GM18909 (cell line): ENCODE measurements at regions not wholly inside any gene's neighbourhood (a gene's known extent, or its start where the extent isn't known, plus 50 kb on each side); places are given as distances from the start of the nearest gene placed in this dataset.
"Not testable (repeated sequence)": the region's sequence is repeated elsewhere in the genome, so short reads cannot be mapped to it uniquely, and the experiment has no call there.

ENCODE experiments used
- ATAC-seq: cut with Tn5 transposase; IDR thresholded peaks from one replicate; pipeline ENCODE4 v1.9.1; 2021; ENCODE audit warnings: mild to moderate bottlenecking; ENCODE audit not compliant: unreplicated experiment, poor library complexity

- ATAC-seq = no peak
These were observed 222.0 kb downstream of the KCNE4 start for GRCh38 chr2:223273995-223274394.

GRCh38 chr2:223282221-223282620 lies 230.2 kb downstream of the KCNE4 start:
- ATAC-seq = no peak

GRCh38 chr2:223283329-223283728 lies 231.3 kb downstream of the KCNE4 start:
- ATAC-seq = no peak

GRCh38 chr2:223283771-223284170 lies 231.8 kb downstream of the KCNE4 start:
- ATAC-seq = no peak

GRCh38 chr2:223285370-223286265 lies 233.6 kb downstream of the KCNE4 start:
- no peak for ATAC-seq

- no peak for ATAC-seq
These were observed 242.8 kb downstream of the KCNE4 start for GRCh38 chr2:223294756-223295155.

- no peak for ATAC-seq
These were observed 245.8 kb downstream of the KCNE4 start for GRCh38 chr2:223297788-223298187.

- not testable (repeated sequence) for ATAC-seq
These were observed 246.3 kb downstream of the KCNE4 start for GRCh38 chr2:223298329-223298728.

- no peak for ATAC-seq
These were observed 248.3 kb downstream of the KCNE4 start for GRCh38 chr2:223300326-223300725.

- peak; percentile 74 for ATAC-seq
These were observed 254.4 kb downstream of the KCNE4 start for GRCh38 chr2:223306371-223306770.

GRCh38 chr2:223311889-223312680 lies 260.1 kb downstream of the KCNE4 start:
- ATAC-seq = no peak

GRCh38 chr2:223313101-223313500 lies 261.1 kb downstream of the KCNE4 start:
- ATAC-seq = no peak

- no peak for ATAC-seq
These were observed 262.8 kb downstream of the KCNE4 start for GRCh38 chr2:223314811-223315210.

- ATAC-seq = no peak
These were observed 263.8 kb downstream of the KCNE4 start for GRCh38 chr2:223315813-223316212.

- ATAC-seq = no peak
These were observed 264.4 kb downstream of the KCNE4 start for GRCh38 chr2:223316342-223316741.

- no peak for ATAC-seq
These were observed 267.6 kb downstream of the KCNE4 start for GRCh38 chr2:223319601-223320000.

- no peak for ATAC-seq
These were observed 272.4 kb downstream of the KCNE4 start for GRCh38 chr2:223324402-223324801.

GRCh38 chr2:223328578-223328977 lies 273.6 kb downstream of the SCG2 start:
- no peak for ATAC-seq

GRCh38 chr2:223330747-223331146 lies 271.4 kb downstream of the SCG2 start:
- not testable (repeated sequence) for ATAC-seq

- ATAC-seq = no peak
These were observed 264.1 kb downstream of the SCG2 start for GRCh38 chr2:223338016-223338415.

GRCh38 chr2:223357076-223357475 lies 245.1 kb downstream of the SCG2 start:
- ATAC-seq = no peak
